Adrenal gland (tissue), 5 donors: ENCODE measurements at regions not wholly inside any gene's neighbourhood (a gene's known extent, or its start where the extent isn't known, plus 50 kb on each side); places are given as distances from the start of the nearest gene placed in this dataset.

ENCODE experiments used
- CTCF ChIP-seq, 6 experiments: fragments of 450-650 bp in 4 of 6; fragments of 200-600 bp in 2 of 6; sonication (generic) in 1 of 6; IDR thresholded peaks; 1 replicate in 5 of 6; 2 replicates in 1 of 6; pipeline versions ENCODE4 v1.5.1 to v1.8.0; 2016 to 2021; ENCODE audit warnings: antibody characterized with exemption in 6 of 6, mild to moderate bottlenecking in 2 of 6, moderate library complexity in 1 of 6
- POLR2A ChIP-seq, 2 donors: fragments of 450-650 bp; IDR thresholded peaks; one replicate each; pipeline ENCODE4 v1.6.1; 2017; ENCODE audit warnings: antibody characterized with exemption in 2 of 2, mild to moderate bottlenecking in 2 of 2, moderate library complexity in 1 of 2
- donor health status: DM: no; HTN: no; CAD: no.

- TF ChIP-seq CTCF (IDR thresholded peaks at IDR 0.05) (no peak), POLR2A (IDR thresholded peaks at IDR 0.05) (no peak)
Observed at GRCh38 chr14:42228611-42229010, 621.9 kb downstream of the LRFN5 start.
